HS-5 (cell line): ENCODE measurements at regions not wholly inside any gene's neighbourhood (a gene's known extent, or its start where the extent isn't known, plus 50 kb on each side); places are given as distances from the start of the nearest gene placed in this dataset.

Source experiments
- DNase-seq: peaks from one replicate; pipeline ENCODE4 v3.0.0-alpha.2; 2012; ENCODE audit warnings: low read depth

DNA sequence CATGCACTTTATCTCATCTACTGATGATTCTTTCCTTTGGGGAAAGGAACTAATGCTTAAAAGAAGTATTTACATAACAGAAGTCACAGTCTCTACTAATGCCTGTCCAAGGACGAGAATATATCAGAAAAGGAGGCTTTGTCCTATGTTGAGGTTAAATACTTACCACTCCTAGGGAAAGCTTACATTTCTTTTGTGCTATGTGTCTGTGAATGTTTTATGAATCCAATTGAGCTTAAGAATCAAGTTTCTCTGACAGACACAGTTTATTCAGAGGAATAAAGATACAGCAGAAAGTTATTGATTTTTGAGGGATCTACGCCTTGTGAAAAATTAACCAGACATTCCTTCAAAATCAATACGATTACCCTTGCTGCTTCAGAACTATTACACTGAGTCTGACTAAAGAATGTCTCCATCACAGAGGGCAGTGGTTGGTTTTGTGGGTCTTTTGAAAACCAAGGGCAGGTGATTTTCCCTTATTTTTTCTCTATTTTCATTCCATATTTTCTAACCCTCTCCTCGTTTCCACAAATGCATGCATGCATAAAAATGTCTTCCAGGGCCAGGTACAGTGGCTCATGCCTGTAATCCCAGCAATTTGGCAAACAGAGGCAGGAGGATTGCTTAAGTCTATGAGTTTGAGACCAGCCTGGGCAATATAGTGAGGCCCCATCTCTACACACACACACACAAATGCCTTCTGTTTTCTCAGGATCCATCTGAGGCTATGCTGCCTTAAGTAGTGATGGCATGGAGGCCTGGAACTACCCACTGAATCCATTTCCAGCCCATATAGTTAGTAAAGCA is 1095.1 kb downstream of the GALC start:
- DNase-seq: no peak

DNA sequence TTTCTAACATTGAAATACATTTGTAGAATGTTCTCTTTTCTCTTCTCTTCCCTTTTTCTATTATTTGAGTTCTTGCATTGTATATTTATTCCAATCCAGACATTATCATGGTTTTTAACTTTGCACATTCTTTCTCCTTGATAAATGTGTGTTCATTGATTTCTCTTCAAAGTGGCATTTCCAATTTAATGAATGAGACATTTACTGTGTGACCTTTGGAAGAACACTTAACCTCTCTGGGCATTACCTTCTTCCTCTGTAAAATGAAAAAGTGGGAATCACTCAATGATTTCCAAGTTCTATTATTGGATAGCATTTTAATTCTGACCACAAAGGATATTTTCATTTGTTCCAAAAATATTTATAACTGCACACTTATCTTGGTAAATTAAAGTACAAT is 1095.8 kb downstream of the GALC start:
- DNase-seq: no peak

GRCh38 chr14:86896701-86897100 is 1096.3 kb downstream of the GALC start:
- DNase-seq: no peak

- DNase-seq: no peak
These were observed 1100.6 kb downstream of the GALC start for GRCh38 chr14:86892152-86892956.

DNA sequence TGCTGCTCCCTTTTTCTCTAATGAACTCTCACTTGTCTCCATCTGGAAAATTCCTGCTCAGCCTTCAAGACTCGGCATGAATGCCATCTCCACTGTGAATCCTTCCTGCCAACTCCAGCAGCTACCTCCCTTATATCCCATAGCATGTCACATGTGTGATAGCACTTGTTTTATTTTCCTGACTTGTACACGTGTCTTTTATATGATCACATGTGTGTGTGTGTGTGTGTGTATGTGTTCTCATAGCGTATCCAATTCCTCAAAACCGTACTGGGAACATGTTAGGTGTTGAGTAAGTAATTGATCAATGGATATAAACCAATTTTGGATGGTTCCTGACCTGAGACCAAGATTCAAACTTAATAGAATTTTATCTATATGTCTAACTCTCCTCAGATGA is 1107.7 kb downstream of the GALC start:
- DNase-seq: no peak

GRCh38 chr14:86884498-86884897 is 1108.5 kb downstream of the GALC start:
- no peak for DNase-seq

DNA sequence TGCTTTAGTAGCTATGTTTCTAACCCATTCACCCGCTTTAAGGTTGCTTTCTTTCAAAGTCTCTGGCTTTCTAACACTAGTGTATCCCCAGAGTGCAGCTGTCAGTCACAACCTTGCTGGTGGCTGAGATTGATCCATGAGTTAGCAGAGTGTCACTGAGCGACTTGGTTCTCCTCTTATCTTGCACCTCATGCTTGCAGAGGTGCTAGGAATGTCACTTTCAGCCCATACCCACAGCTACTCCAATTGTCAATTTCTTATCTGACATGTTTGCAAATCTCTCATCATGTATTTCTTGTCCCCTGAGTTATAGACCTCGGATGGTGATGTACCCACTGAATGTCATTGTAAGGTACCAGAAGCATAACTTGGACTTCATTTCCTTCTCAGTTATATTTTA is 1110.2 kb downstream of the GALC start:
- no peak for DNase-seq

- DNase-seq: no peak
These were observed 1127.0 kb downstream of the GALC start for GRCh38 chr14:86865934-86866333.

DNA sequence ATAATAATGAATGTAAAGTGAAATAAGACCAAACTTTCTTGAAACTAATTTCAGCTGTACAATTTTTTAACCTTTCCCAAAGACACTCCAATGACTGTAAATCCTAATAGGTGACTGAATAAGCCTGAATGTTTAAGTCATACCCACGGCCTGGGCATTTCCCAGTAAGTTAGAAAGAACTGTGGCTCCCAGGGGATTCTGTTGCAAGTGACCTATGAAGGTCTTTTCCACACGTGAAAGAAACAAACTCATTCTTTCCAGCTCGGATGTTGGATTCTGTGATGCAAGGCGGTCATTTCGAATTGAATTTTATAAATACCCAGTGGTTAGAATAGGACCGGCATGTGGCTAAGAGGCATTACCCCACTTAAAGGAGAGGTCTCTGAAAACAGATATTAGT is 1134.4 kb downstream of the GALC start:
- DNase-seq: no peak

DNA sequence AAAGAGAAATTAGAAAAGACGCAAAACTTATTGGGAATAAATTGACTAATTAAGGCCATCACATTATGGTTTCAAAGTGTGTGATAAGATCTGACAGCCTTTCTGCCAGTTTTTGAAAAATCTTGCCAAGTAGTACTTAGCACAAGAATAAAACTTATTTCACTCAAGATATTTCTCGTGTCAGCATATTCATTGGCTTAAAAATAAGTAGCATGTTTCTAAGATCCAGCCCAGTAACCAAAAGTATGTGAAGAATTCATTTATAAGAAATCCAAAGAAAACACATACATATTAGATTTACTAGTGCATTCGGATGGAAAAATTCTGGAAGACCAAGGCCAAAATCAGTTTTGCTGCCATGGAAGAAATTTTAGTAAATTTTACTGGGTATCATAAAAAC is 1135.0 kb downstream of the GALC start:
- DNase-seq: no peak

GRCh38 chr14:86852530-86852929 is 1140.5 kb downstream of the GALC start:
- DNase-seq: peak; percentile 14

DNA sequence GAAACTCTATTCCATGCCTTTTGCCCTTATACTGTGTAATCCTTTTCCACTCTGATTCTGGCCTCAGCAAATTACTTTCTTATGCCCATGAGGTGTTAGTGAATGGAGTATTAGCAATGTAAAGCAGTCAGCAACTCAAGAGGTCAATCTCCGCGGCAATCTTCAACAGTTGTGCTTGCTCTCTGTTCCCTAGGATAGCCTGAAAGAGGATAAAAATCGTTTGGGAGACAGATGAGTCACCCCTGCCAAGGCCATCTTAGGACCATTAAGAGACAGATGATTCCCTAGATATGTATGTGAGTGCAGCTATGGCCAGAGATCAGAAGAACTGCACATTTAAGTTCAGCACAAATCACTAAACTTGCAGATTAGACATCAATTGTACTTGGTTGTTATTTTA is 1145.8 kb downstream of the GALC start:
- DNase-seq: no peak

GRCh38 chr14:86838363-86838762 is 1154.6 kb downstream of the GALC start:
- DNase-seq: no peak

- DNase-seq: no peak
These were observed 1166.3 kb downstream of the GALC start for GRCh38 chr14:86826661-86827060.

DNA sequence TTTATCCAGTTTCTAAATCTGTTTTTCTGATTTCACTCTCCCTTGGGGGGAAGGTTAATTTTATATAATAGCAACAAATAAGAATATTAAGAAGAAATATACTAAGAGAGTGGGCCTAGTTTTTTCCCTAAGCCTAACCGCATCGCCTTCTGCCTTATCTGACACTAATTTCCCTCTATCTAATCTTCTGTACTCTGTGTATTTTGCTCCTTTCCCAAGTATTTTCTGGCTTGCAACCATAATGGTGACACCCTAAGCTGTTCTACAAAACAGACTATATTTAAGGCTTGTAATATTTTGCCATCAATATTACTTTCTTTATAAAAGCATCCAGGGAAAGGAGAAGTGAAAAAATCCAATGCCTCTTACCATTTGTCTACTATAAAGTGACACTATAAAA is 1168.8 kb downstream of the GALC start:
- no peak for DNase-seq

DNA sequence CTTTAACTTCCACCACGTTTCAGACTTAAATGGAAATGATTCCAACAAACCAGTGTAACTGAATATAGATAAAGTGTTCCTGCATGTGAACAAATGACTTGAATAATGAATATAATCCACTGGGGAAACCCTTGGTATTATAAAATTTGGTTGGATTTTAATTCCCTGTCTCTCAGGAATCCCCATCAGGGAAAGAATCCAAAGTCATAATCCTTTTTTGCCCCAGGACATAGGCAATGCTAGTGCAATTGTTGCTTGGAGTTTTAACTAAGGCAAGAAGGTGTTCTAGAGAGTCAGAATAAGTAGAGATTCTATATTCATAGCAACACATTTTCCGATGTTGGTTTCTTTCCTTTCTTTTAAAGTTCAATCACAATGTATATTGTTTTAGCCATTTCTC is 1169.4 kb downstream of the GALC start:
- no peak for DNase-seq

GRCh38 chr14:86815341-86815740 is 1177.6 kb downstream of the GALC start:
- no peak for DNase-seq

GRCh38 chr14:86802726-86803125 is 1190.3 kb downstream of the GALC start:
- no peak for DNase-seq

- peak; percentile 46 for DNase-seq
These were observed 1193.7 kb downstream of the GALC start for GRCh38 chr14:86799244-86799647.

- DNase-seq: no peak
These were observed 1194.7 kb downstream of the GALC start for GRCh38 chr14:86798330-86798729.

- no peak for DNase-seq
These were observed 1196.0 kb downstream of the GALC start for GRCh38 chr14:86797075-86797351.

GRCh38 chr14:86796221-86797074 is 1196.5 kb downstream of the GALC start:
- no peak for DNase-seq

GRCh38 chr14:86794689-86795088 is 1198.3 kb downstream of the GALC start:
- DNase-seq: no peak
